Kasumi-1 (cell line): ENCODE measurements at regions not wholly inside any gene's neighbourhood (a gene's known extent, or its start where the extent isn't known, plus 50 kb on each side); places are given as distances from the start of the nearest gene placed in this dataset.

Experiments used
- DNase-seq, 2 experiments: peaks; one replicate each; lab custom pipeline; 2025; lab: John Stamatoyannopoulos, UW

DNA sequence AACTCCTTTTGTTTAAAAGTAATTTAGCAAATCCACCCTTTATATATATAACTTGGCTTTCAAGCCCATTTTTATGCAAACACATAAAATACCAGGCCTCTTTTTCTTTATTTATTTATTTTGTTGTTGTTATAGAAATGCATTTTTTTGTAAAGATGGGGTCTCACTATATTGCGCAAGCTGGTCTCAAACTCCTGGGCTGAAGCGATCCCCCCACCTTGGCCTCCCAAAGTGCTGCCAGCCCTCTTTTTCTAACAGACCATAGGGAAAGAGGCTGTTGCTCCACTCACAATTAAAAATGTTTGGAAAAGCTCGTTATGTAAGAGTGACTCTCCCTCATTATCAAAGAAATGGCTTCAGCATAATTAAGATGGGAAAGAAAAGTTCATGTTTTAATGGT is 440.9 kb downstream of the HACE1 start:
- DNase-seq, result no peak

GRCh38 chr6:104418125-104418524 is 441.6 kb downstream of the HACE1 start:
- peak; percentile 64 to 77 for DNase-seq

DNA sequence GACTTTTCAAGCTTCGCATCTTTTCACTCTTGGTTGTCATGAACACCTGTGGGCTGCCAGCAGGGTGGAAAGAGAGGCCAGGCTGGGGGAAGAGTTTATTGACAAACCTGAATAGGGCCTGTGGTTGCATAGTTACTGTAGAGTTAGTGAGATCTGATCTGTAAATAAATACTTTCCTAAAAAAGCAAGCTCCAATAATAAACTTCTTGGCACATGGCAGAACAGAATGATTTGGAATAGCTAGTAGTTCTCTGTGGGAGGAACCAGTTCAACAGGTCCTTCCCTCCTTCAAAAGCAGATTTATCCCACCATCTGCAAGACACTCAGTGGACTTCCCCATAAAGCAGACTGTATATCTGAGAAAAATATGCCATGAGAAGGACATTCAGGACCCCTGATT is 445.0 kb downstream of the HACE1 start:
- DNase-seq, result no peak

- DNase-seq, result no peak
Observed at GRCh38 chr6:104413767-104414166, 446.0 kb downstream of the HACE1 start.

DNA sequence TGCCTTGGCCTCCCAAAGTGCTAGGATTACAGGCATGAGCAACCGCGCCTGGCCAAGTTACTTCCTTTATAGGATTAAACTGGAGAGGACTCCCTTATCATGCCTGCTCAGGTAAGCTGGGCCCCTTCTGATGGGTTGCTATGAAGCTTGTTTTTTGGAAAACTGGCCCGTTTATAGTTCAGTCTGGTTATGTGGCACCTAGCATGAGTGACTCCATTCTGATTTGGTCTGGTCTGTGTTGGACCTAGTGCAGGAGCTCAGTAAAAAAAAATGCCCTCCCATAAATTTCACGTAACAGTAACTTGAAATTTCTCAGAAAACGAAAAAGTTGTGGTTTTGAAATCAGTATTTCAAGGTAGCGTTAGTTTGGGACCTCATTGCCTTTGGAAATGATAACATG is 448.4 kb downstream of the HACE1 start:
- DNase-seq, result no peak

GRCh38 chr6:104409913-104410312 is 449.8 kb downstream of the HACE1 start:
- DNase-seq, result peak; percentile 10 to 20

GRCh38 chr6:104407957-104408356 is 451.8 kb downstream of the HACE1 start:
- no peak for DNase-seq

GRCh38 chr6:104404377-104404776 is 455.3 kb downstream of the HACE1 start:
- no peak for DNase-seq

GRCh38 chr6:104402572-104402971 is 457.1 kb downstream of the HACE1 start:
- no peak for DNase-seq

DNA sequence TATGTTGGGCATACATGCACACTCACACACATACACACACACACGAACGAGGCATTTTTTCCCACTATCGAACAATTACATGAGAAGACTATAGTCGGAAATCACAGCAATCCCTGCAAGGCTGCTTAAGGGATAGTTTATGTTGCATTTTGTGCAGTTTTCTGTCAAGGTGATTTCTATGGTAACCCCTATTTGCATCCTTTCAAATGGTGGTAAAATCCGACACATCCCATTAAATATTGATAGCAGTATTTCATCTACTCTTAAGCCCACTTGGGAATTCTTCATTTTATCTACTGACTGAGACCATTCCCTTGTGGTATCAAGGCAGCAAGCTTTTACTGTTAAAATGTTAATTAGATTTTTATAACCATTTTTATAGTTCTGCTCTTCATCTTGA is 457.8 kb downstream of the HACE1 start:
- DNase-seq, result no peak

GRCh38 chr6:104400844-104401243 is 458.9 kb downstream of the HACE1 start:
- DNase-seq, result no peak

- DNase-seq, result peak; percentile 59 to 68
Observed at GRCh38 chr6:104396077-104396476, 463.6 kb downstream of the HACE1 start.

- no peak for DNase-seq
Observed at GRCh38 chr6:104381907-104382306, 477.8 kb downstream of the HACE1 start.

GRCh38 chr6:104365451-104366234 is 494.1 kb downstream of the HACE1 start:
- no peak for DNase-seq

DNA sequence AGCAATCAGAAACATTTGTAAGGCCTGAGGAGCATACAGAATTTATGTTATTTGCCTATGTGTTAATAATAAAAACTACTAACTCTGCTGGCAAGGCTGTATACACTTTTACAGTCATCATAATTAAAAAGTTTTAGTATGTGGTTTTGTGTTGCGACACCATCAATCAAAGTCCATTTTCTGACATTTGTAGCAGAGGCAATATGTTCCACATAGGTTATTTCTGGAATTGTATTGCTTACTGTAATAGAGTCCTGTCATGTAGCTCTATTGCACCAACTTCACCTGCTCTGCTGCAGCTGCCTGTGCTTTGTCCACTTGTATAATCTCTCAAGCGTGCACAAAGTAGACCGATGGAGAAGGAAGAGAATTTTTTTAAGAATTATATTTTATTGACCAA is 501.8 kb downstream of the HACE1 start:
- no peak for DNase-seq

- DNase-seq, result no peak
Observed at GRCh38 chr6:104356197-104356596, 503.5 kb downstream of the HACE1 start.

DNA sequence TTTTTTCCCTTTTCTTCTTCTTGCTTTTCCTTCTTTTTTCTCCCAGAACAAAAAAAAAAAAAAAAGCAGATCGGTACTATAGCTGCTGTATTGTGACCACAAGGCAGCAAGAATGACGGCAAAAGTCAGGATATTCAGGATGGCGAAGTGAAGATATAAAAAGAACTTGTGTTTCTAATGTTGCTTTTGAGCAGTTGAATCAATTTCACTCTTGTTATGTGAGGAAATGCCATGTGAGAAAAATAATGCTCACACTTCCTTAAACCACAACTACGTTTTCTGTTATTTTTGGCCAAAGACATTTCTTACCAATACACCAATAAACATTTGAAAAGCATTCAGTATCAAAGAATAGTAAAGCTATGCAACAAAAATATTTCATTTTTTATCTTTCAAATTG is 510.5 kb downstream of the HACE1 start:
- no peak for DNase-seq

- no peak for DNase-seq
Observed at GRCh38 chr6:104344223-104344622, 515.5 kb downstream of the HACE1 start.

DNA sequence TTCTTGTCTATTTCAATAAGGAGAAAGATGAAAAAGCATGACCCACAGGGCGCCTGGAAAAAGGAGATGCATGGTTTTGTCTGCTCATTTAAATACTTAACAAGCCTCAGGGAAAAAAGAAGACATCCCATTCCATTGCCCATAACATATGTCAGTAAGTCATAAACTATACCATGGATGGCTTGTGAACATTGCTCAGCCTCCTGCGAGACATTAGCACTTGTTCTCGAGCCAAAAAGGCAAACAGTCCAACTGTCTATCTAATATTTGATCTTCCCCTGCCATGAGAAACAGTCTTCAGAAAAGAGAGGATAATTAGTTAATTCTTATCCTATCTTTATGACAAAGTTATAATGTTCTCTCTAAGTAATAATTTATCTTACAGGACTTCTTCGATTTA is 527.4 kb downstream of the HACE1 start:
- no peak for DNase-seq

GRCh38 chr6:104326173-104327001 is 533.3 kb downstream of the HACE1 start:
- no peak for DNase-seq

GRCh38 chr6:104325341-104326172 is 534.2 kb downstream of the HACE1 start:
- DNase-seq, result peak; percentile 60 to 63

DNA sequence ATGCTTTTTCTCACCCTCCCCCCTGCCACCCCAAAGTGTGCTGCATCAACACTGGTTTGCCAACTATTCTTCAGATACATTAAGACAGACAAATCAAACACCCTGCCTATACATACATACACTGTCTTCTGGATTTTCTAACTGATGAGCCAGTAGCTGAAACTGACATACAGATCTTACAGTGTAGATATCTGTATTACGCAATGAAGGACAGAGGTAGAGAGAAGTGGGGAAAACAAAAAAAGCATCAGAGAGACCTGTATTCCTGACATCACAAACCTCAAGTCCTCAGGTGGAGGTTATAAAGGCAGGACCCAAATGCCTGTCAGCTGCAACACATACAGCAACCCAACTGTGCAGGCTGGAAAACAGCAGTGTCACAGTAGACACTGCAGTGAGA is 535.4 kb downstream of the HACE1 start:
- no peak for DNase-seq
